Tibial nerve (tissue), 4 donors: ENCODE measurements at regions not wholly inside any gene's neighbourhood (a gene's known extent, or its start where the extent isn't known, plus 50 kb on each side); places are given as distances from the start of the nearest gene placed in this dataset.

Source experiments
- CTCF ChIP-seq, 5 experiments: fragments of 200-600 bp in 3 of 5; fragments of 450-650 bp in 2 of 5; sonication (generic) in 3 of 5; IDR thresholded peaks; one replicate each; pipeline ENCODE4 v1.5.1; 2016 to 2019; ENCODE audit warnings: antibody characterized with exemption in 5 of 5, mild to moderate bottlenecking in 3 of 5, moderate library complexity in 2 of 5
- EP300 ChIP-seq, 2 donors: sonication (generic); formaldehyde crosslinking; IDR thresholded peaks; one replicate each; pipeline ENCODE4 v1.6.1; 2017; ENCODE audit warnings: antibody characterized with exemption in 2 of 2, mild to moderate bottlenecking in 1 of 2
- POLR2A ChIP-seq, 2 donors: fragments of 450-650 bp; IDR thresholded peaks; one replicate each; pipeline ENCODE4 v1.6.1; 2017; ENCODE audit warnings: antibody characterized with exemption in 2 of 2, mild to moderate bottlenecking in 2 of 2, moderate library complexity in 2 of 2

DNA sequence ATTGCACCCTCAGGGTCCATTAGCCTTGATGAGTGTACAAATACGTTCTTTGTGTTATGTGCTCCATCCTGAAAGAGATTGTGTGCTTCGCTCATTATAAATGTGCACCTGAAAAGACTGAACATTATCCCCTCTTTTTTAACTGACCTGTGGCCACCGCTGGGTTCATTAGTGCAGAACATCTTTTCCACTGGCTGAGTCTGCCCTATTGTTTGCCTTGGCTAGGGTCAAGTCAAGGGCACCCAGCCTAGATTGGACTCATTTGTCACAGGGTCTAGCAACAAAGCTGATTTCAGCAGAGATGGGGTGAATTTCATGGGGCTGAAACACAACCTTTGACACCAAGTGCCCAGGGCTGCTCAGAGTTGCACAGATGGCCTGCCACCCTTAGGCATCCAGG lies 764.1 kb upstream of the ARRDC3 start:
- TF ChIP-seq EP300 (IDR thresholded peaks at IDR 0.05) (no peak), POLR2A (IDR thresholded peaks at IDR 0.05) (no peak), CTCF (IDR thresholded peaks at IDR 0.05) (no peak)
